WTC11 (cell line): ENCODE measurements at regions not wholly inside any gene's neighbourhood (a gene's known extent, or its start where the extent isn't known, plus 50 kb on each side); places are given as distances from the start of the nearest gene placed in this dataset.

Experiments used
- ATAC-seq: fragments of 200-7000 bp; cut with Tn5 transposase; 2 replicates; pipeline ENCODE4 v1.10.0; 2021; ENCODE audit warnings: mild to moderate bottlenecking, moderate library complexity
- CTCF ChIA-PET: fragments of 300-600 bp; sonication (Branson Sonifier 250); formaldehyde crosslinking; loops from one replicate; lab custom pipeline; 2021; ENCODE audit warnings: antibody characterized with exemption; lab: Charles Lee
- POLR2A ChIA-PET: fragments of 350-600 bp; sonication (Branson Sonifier 250); formaldehyde crosslinking; loops from one replicate; lab custom pipeline; 2021; ENCODE audit warnings: antibody characterized with exemption; lab: Charles Lee
- DNase-seq: peaks from one replicate; pipeline ENCODE4 v3.0.0; 2021; ENCODE audit warnings: low spot score
- H3K27ac Mint-ChIP-seq: 2 replicates; pipeline ENCODE4 v1.8.0; 2021; ENCODE audit warnings: mixed read lengths
- H3K27me3 Mint-ChIP-seq: 2 replicates; pipeline ENCODE4 v1.8.0; 2021; ENCODE audit warnings: low read depth, mild to moderate bottlenecking, moderate library complexity, mixed read lengths
- H3K36me3 Mint-ChIP-seq: 2 replicates; pipeline ENCODE4 v1.8.0; 2021; ENCODE audit warnings: mixed read lengths
- H3K4me1 Mint-ChIP-seq: 2 replicates; pipeline ENCODE4 v1.8.0; 2022; ENCODE audit warnings: mixed read lengths
- H3K4me3 Mint-ChIP-seq: 2 replicates; pipeline ENCODE4 v1.8.0; 2021; ENCODE audit warnings: mild to moderate bottlenecking, moderate library complexity, mixed read lengths
- H3K9me3 Mint-ChIP-seq: 2 replicates; pipeline ENCODE4 v1.8.0; 2021; ENCODE audit warnings: mixed read lengths
- CREB1 ChIP-seq: sonication (generic); formaldehyde crosslinking; IDR thresholded peaks from 2 replicates; pipeline ENCODE4 v1.8.0; 2023; ENCODE audit warnings: mild to moderate bottlenecking, missing genetic modification reagents
- ETV6 ChIP-seq: sonication (generic); formaldehyde crosslinking; IDR thresholded peaks from 2 replicates; pipeline ENCODE4 v1.8.1; 2022; ENCODE audit warnings: mild to moderate bottlenecking, missing genetic modification reagents
- GABPB1 ChIP-seq: sonication (generic); formaldehyde crosslinking; IDR thresholded peaks from 2 replicates; pipeline ENCODE4 v1.8.1; 2023; ENCODE audit warnings: mild to moderate bottlenecking, missing genetic modification reagents
- MYBL2 ChIP-seq: sonication (generic); formaldehyde crosslinking; IDR thresholded peaks from 2 replicates; pipeline ENCODE4 v1.8.1; 2023; ENCODE audit warnings: mild to moderate bottlenecking, moderate library complexity, missing genetic modification reagents
- NFE2L1 ChIP-seq: sonication (generic); formaldehyde crosslinking; IDR thresholded peaks from 2 replicates; pipeline ENCODE4 v1.8.1; 2023; ENCODE audit warnings: missing genetic modification reagents
- OVOL2 ChIP-seq: fragments of 250-450 bp; sonication (Bioruptor Pico); IDR thresholded peaks from 2 replicates; pipeline ENCODE4 v1.9.0; 2021; ENCODE audit warnings: mild to moderate bottlenecking, borderline replicate concordance
- PRDM15 ChIP-seq: sonication (generic); formaldehyde crosslinking; IDR thresholded peaks from 2 replicates; pipeline ENCODE4 v1.8.0; 2022; ENCODE audit warnings: missing genetic modification reagents
- SP1 ChIP-seq: sonication (generic); formaldehyde crosslinking; conservative IDR thresholded peaks from 2 replicates; pipeline ENCODE4 v1.8.1; 2022; ENCODE audit warnings: missing genetic modification reagents
- ZBTB21 ChIP-seq: sonication (generic); formaldehyde crosslinking; IDR thresholded peaks from 2 replicates; pipeline ENCODE4 v1.8.1; 2023; ENCODE audit warnings: mild to moderate bottlenecking, missing genetic modification reagents, borderline replicate concordance
- ZNF416 ChIP-seq: fragments of 250-450 bp; sonication (Bioruptor Pico); IDR thresholded peaks from 2 replicates; pipeline ENCODE4 v1.9.0; 2021; ENCODE audit warnings: mild to moderate bottlenecking, inconsistent platforms
- ZNF512 ChIP-seq: sonication (generic); formaldehyde crosslinking; IDR thresholded peaks from 2 replicates; pipeline ENCODE4 v1.8.1; 2022; ENCODE audit warnings: missing genetic modification reagents, borderline replicate concordance
- TF ChIP-seq, protein P1 (sequence below): sonication (generic); formaldehyde crosslinking; IDR thresholded peaks from 2 replicates; pipeline ENCODE4 v1.8.0; 2023; ENCODE audit warnings: missing genetic modification reagents
- TF ChIP-seq, protein P2 (sequence below): sonication (generic); formaldehyde crosslinking; IDR thresholded peaks from 2 replicates; pipeline ENCODE4 v1.8.1; 2022; ENCODE audit warnings: mild to moderate bottlenecking, missing genetic modification reagents, moderate library complexity, borderline replicate concordance
- TF ChIP-seq, protein P3 (sequence below): sonication (generic); formaldehyde crosslinking; IDR thresholded peaks from 2 replicates; pipeline ENCODE4 v1.8.1; 2023; ENCODE audit warnings: mild to moderate bottlenecking, missing genetic modification reagents, moderate library complexity
- TF ChIP-seq, protein P4 (sequence below): sonication (generic); formaldehyde crosslinking; IDR thresholded peaks from 2 replicates; pipeline ENCODE4 v1.8.0; 2022; ENCODE audit warnings: mild to moderate bottlenecking, missing genetic modification reagents
- TF ChIP-seq, protein P5 (sequence below): fragments of 250-450 bp; sonication (Bioruptor Pico); IDR thresholded peaks from 2 replicates; pipeline ENCODE4 v2.1.2; 2022; ENCODE audit warnings: mild to moderate bottlenecking, moderate library complexity

GRCh38 chr16:63311313-63311712 lies 1275.1 kb upstream of the CDH8 start:
- peaks cover 11% of the 10 kb centered on the region for H3K4me1 Mint-ChIP-seq
- POLR2A ChIA-PET, result no interaction called here

GRCh38 chr16:63302811-63303210 lies 1266.6 kb upstream of the CDH8 start:
- H3K4me1 Mint-ChIP-seq, result peaks cover 46% of the 10 kb centered on the region
- no peak for ATAC-seq
- peaks cover 3% of the 10 kb centered on the region; the same call in 1 of the 2 replicates for H3K9me3 Mint-ChIP-seq
- no peaks in the 10 kb centered on the region for H3K36me3 Mint-ChIP-seq
- no peak for DNase-seq
- H3K27ac Mint-ChIP-seq, result no peak overlapping the region
- ChIA-PET POLR2A (no interaction called here), CTCF (no interaction called here)
- TF ChIP-seq MYBL2 (CRISPR knock-in tag) (no peak), ZBTB21 (CRISPR knock-in tag) (no peak), NFE2L1 (CRISPR knock-in tag) (no peak), ETV6 (CRISPR knock-in tag) (no peak), SP1 (CRISPR knock-in tag) (no peak), ZNF512 (no peak), ZNF416 (no peak)
- TF ChIP-seq, protein P1, sequence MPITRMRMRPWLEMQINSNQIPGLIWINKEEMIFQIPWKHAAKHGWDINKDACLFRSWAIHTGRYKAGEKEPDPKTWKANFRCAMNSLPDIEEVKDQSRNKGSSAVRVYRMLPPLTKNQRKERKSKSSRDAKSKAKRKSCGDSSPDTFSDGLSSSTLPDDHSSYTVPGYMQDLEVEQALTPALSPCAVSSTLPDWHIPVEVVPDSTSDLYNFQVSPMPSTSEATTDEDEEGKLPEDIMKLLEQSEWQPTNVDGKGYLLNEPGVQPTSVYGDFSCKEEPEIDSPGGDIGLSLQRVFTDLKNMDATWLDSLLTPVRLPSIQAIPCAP (CRISPR knock-in tag), result no peak
- TF ChIP-seq, protein P2, sequence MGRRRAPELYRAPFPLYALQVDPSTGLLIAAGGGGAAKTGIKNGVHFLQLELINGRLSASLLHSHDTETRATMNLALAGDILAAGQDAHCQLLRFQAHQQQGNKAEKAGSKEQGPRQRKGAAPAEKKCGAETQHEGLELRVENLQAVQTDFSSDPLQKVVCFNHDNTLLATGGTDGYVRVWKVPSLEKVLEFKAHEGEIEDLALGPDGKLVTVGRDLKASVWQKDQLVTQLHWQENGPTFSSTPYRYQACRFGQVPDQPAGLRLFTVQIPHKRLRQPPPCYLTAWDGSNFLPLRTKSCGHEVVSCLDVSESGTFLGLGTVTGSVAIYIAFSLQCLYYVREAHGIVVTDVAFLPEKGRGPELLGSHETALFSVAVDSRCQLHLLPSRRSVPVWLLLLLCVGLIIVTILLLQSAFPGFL (CRISPR knock-in tag), result no peak
- TF ChIP-seq, protein P3, sequence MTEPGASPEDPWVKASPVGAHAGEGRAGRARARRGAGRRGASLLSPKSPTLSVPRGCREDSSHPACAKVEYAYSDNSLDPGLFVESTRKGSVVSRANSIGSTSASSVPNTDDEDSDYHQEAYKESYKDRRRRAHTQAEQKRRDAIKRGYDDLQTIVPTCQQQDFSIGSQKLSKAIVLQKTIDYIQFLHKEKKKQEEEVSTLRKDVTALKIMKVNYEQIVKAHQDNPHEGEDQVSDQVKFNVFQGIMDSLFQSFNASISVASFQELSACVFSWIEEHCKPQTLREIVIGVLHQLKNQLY (CRISPR knock-in tag), result no peak
- TF ChIP-seq, protein P4, sequence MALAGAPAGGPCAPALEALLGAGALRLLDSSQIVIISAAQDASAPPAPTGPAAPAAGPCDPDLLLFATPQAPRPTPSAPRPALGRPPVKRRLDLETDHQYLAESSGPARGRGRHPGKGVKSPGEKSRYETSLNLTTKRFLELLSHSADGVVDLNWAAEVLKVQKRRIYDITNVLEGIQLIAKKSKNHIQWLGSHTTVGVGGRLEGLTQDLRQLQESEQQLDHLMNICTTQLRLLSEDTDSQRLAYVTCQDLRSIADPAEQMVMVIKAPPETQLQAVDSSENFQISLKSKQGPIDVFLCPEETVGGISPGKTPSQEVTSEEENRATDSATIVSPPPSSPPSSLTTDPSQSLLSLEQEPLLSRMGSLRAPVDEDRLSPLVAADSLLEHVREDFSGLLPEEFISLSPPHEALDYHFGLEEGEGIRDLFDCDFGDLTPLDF (CRISPR knock-in tag), result no peak
- H3K4me3 Mint-ChIP-seq, result no peak overlapping the region
- no peaks in the 10 kb centered on the region for H3K27me3 Mint-ChIP-seq

More at GRCh38 chr16:63311313-63311712, 1275.1 kb upstream of the CDH8 start:
- Mint-ChIP-seq H3K4me3 (no peak overlapping the region), H3K36me3 (no peaks in the 10 kb centered on the region), H3K9me3 (no peaks in the 10 kb centered on the region), H3K27me3 (no peaks in the 10 kb centered on the region)
- DNase-seq (no peak), ATAC-seq (no peak)
- CTCF ChIA-PET, result interaction anchor here (0.6 kb wide), 1 partner anchor 26 kb away, joined by 3 read pairs; no protein-coding TSS in a partner anchor
- TF ChIP-seq GABPB1 (CRISPR knock-in tag), result no peak
- TF ChIP-seq, protein P5, sequence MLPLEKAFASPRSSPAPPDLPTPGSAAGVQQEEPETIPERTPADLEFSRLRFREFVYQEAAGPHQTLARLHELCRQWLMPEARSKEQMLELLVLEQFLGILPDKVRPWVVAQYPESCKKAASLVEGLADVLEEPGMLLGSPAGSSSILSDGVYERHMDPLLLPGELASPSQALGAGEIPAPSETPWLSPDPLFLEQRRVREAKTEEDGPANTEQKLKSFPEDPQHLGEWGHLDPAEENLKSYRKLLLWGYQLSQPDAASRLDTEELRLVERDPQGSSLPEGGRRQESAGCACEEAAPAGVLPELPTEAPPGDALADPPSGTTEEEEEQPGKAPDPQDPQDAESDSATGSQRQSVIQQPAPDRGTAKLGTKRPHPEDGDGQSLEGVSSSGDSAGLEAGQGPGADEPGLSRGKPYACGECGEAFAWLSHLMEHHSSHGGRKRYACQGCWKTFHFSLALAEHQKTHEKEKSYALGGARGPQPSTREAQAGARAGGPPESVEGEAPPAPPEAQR (CRISPR knock-in tag), result no peak
- TF ChIP-seq NFE2L1 (CRISPR knock-in tag), result no peak
- no peak for TF ChIP-seq CREB1
- TF ChIP-seq PRDM15, result no peak
- TF ChIP-seq, protein P3 (CRISPR knock-in tag), result no peak
- no peak for TF ChIP-seq OVOL2 (CRISPR knock-in tag)
- TF ChIP-seq, all 79 proteins: peak for 0
- H3K27ac Mint-ChIP-seq, result no peak overlapping the region
